HG03064 (cell line): ENCODE measurements at regions not wholly inside any gene's neighbourhood (a gene's known extent, or its start where the extent isn't known, plus 50 kb on each side); places are given as distances from the start of the nearest gene placed in this dataset.
"Not testable (repeated sequence)": the region's sequence is repeated elsewhere in the genome, so short reads cannot be mapped to it uniquely, and the experiment has no call there.

Source experiments
- ATAC-seq: cut with Tn5 transposase; IDR thresholded peaks from one replicate; pipeline ENCODE4 v1.9.1; 2021; ENCODE audit warnings: low read depth; ENCODE audit not compliant: unreplicated experiment

DNA sequence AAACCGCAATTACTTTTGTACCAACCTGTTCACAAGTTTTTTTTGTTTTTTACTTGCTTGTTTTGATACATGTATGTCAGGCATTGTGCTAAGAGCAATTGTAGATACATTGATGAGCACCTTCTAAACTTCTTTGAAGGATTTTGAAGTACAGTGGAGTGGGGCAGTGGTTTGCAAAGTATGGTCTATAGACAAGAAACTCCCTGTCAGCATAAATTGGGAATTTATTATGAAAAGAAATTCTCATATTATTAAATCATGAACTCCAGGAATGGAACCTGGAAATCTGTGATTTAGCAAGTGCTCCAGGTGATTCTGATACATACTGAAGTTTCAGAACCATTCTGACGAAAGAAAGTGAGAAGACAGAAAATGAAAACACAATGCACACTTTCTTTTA, 733.4 kb downstream of the C4orf33 start:
- ATAC-seq, result no peak

DNA sequence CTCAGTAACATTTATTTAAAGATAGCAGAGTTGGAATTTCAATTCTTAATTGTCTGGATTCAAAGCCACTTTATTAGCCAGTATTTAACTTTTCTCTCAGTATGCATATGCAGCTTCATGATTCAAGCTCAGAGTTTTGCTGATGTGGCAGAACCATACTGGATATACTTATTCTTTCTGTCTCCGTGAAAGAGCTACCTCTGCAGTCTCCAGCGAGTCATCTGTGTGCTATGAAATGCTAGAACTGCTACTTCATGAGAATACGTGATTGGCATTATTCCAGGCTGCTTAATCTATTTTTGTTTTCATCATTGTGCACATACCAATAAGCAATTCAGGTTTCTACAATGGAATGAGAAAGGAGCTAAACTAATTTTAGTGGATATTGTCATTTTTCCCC, 743.7 kb downstream of the C4orf33 start:
- ATAC-seq, result no peak

- ATAC-seq, result no peak
Measured at GRCh38 chr4:129842096-129842495, 746.1 kb downstream of the C4orf33 start.

DNA sequence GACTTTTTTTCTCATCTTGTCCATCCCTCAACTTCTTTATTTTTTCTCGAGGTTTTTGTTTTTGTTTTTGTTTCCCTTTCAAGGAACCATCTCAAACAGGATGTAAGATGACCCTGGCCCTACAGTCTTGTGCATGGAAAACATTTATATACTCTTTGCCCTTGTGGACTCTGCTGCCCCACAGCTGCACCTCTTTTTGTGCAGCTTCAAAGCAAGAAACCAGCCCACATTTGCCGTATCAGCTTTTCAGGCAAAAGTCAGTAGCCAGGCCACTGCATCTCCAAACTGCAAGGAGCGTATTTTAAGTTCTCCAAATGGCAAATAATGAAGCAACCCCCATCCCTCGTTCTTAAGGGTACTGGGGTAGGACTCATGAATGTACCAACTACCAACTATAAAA, 756.5 kb downstream of the C4orf33 start:
- no peak for ATAC-seq

- ATAC-seq, result not testable (repeated sequence)
Measured at GRCh38 chr4:129853685-129854467, 757.9 kb downstream of the C4orf33 start.

- ATAC-seq, result no peak
Measured at GRCh38 chr4:129862461-129862860, 766.5 kb downstream of the C4orf33 start.

- no peak for ATAC-seq
Measured at GRCh38 chr4:129863206-129863605, 767.3 kb downstream of the C4orf33 start.

GRCh38 chr4:129883996-129884395, 788.0 kb downstream of the C4orf33 start:
- no peak for ATAC-seq

- no peak for ATAC-seq
Measured at GRCh38 chr4:129897111-129897510, 801.2 kb downstream of the C4orf33 start.

DNA sequence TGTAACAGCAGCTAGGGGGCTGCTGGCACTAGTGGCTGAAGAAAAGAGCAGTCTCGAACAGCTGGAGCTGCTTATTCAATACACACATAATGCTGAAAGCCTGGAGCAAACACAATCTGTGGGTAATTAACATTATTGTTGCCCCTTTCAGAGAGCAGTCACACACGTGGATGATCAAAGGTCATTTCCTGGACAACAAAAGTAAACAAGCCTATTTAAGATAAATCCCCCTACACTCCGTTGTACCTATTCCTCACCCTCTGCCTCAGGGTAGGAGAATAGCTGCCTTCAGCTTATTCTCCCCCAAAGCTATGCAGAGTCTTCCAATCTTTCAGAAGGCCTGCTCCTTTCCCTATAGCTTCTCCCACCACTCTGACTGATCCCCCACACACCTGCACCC, 803.9 kb downstream of the C4orf33 start:
- no peak for ATAC-seq

GRCh38 chr4:129900430-129900953, 804.5 kb downstream of the C4orf33 start:
- no peak for ATAC-seq

DNA sequence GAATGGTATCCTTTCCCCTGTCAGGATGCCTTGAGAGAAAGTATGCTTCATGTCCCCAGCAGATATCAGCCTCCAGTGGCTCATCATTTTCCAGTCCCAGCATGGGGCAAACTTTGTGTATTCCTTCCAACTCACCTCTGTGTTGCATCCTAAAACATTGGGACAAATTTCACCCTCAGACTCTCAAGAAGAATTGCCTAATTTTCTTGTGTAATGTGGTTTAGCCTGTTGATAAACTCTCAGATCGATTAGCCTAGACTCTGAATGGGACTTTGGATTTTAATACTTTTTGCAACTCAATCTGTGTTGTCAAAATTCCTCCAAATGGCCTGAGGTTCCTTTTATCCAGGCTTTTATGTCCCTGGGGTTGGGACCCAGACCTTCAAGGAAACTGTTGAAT, 805.3 kb downstream of the C4orf33 start:
- ATAC-seq, result no peak

DNA sequence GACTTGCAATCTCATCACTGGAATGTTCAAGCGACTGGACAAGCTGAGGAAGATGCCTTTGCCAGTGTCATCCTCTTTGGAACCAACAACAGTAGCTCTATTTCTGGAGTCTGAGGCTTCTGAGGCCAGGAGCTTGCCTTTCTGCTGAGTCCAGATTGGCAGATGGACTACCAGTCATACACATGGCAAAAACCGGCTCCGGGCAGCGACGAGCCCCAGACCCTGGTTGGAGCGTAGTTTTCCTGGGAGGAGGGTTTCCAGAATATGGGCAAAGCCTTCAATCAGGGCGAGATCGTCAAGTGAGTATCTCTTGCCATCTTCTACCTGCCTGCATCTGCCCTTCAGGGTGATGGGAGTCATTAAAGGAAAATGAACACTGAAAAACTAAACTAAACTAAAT, 807.9 kb downstream of the C4orf33 start:
- ATAC-seq, result no peak

DNA sequence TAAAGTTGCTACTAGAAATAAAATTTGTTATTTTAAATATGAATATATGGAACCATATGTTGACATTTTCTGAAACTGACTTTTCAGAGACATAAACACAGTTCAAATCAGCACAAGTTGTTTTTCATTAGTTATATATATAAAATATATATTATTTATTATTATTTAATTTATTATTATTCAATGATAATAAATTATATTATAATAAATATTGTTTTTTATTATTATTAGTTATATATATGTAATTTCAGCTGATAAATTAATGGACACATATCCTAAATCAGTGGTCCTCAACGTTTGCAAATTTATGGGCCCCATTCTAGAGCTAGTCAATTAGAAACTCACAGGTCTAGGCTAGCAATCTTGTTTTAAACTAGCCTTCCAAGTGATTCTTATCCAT, 809.3 kb downstream of the C4orf33 start:
- no peak for ATAC-seq

- ATAC-seq, result no peak
Measured at GRCh38 chr4:129908117-129908516, 812.2 kb downstream of the C4orf33 start.

DNA sequence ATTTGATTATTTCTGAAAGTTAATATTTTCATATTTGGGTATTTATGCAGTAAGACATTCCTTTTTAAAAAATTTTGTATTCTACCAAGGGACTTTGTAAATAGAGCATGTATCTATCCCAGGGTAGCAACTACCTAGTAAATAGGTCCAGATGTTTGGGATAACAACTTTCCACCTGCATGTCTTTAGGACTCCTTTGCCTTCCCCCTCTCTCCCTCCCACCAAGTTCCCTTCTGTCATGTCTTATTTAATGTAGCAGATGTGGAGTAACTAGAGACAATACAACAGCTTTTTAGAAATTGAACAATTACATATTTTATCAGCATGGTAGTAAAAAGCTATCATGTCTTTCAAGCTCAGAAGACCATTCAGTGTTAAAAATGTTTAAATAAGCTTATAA, 821.0 kb downstream of the C4orf33 start:
- ATAC-seq, result no peak

- no peak for ATAC-seq
Measured at GRCh38 chr4:129917651-129918050, 821.7 kb downstream of the C4orf33 start.

- ATAC-seq, result no peak
Measured at GRCh38 chr4:129926936-129927335, 831.0 kb downstream of the C4orf33 start.

DNA sequence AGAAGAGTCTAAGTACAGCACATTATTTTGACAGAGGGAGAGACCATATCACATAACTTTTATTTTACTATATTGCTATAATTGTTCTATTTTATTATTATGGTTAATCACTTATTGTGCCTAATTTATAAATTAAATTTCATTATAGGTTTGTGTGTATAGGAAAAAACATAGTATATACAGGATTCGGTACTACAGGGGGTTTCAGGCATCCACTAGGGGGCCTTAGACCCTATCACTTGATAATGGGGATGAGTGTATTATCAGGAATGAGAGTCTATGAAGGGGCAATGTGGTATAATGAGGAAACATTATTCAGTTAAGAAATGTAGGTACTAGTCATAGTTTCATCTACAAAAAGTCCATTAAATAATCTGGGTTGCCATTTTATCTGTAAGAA, 833.1 kb downstream of the C4orf33 start:
- ATAC-seq, result no peak

DNA sequence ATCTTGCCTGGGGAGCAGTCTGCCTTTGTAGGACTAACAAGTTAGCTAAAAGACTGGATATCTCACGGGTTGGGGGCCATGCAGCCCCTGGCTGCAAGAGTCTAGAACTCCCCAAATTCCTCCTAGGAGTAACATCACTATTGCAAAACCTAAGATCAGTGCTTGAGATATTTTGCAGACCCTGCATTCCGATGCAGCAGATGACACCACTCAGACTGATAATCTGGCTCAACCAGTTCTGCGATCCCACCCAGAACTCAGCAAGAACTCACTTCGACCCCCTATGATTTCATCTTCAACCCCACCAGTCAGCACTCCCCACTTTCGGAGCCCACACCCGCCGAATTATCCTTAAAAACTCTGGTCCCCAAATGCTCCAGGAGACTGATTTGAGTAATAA, 834.0 kb downstream of the C4orf33 start:
- no peak for ATAC-seq

- no peak for ATAC-seq
Measured at GRCh38 chr4:129950217-129950616, 854.3 kb downstream of the C4orf33 start.

DNA sequence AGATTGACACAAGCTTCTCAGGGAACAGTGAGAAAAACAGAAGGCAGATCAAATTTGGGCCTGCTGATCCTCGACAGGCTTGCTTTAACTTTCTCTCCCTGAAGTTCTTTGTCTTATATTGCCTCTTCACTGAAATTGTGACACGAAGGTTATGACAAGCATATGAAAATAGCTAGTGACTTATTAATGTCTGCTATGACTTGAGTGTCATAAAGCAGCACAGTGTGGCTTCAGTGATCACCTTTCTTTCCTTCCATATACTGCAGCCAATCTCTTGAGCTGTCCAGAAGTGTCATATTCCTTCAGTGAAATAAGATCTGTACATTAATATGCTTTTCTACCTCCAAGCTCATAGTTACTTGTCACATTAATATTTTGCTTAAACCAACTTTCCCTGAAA, 870.2 kb downstream of the C4orf33 start:
- no peak for ATAC-seq

GRCh38 chr4:129968366-129968765, 872.4 kb downstream of the C4orf33 start:
- no peak for ATAC-seq
